ENCODE measurements at regions not wholly inside any gene's neighbourhood (a gene's known extent, or its start where the extent isn't known, plus 50 kb on each side); places are given as distances from the start of the nearest gene placed in this dataset.

- H3K27ac ChIP-seq (ENCODE audit: low read depth, low read length): no peak overlapping the region
- H3K36me3 Mint-ChIP-seq: no peaks in the 10 kb centered on the region
- H3K36me3 ChIP-seq (ENCODE audit: control insufficient read depth in 2 of 3, insufficient read depth in 3 of 3, low read length in 3 of 3): no peaks in the 10 kb centered on the region
- no peak for DNase-seq
- no peaks in the 10 kb centered on the region for H3K4me1 ChIP-seq (ENCODE audit: control insufficient read depth in 2 of 2, insufficient read depth in 2 of 2, low read length in 2 of 2)
- H3K27me3 Mint-ChIP-seq: peaks cover 0 to 20% (median 15%) of the 10 kb centered on the region in 5 donors
- H3K27ac Mint-ChIP-seq: no peak overlapping the region
- POLR2A ChIA-PET: no interaction called here
- no peak for ATAC-seq
- H3K9me3 ChIP-seq (ENCODE audit: control insufficient read depth in 2 of 3, low read length in 3 of 3): no peaks in the 10 kb centered on the region
- H3K4me3 ChIP-seq (ENCODE audit: low read length): no peak overlapping the region
- CTCF ChIA-PET: interaction anchor here (0.6 kb wide), 1 partner anchor 804 kb away, joined by 3 read pairs; no protein-coding TSS in a partner anchor
- no peak overlapping the region for H3K4me3 Mint-ChIP-seq
- no peaks in the 10 kb centered on the region for H3K4me1 Mint-ChIP-seq
- intact Hi-C loops (cut with micrococcal nuclease): no loop called here
- peaks cover 0 to 3% (median 0%) of the 10 kb centered on the region in 11 donors for H3K9me3 Mint-ChIP-seq
- no peaks in the 10 kb centered on the region for H3K27me3 ChIP-seq (ENCODE audit: control insufficient read depth in 2 of 2, insufficient read depth in 2 of 2, low read length in 2 of 2)
Measured at GRCh38 chr10:2427412-2427811, 639.9 kb upstream of the PFKP start.

GRCh38 chr10:2425320-2425719 lies 642.0 kb upstream of the PFKP start:
- H3K27ac Mint-ChIP-seq: no peak overlapping the region
- intact Hi-C loops (cut with micrococcal nuclease): no loop called here
- no peaks in the 10 kb centered on the region for H3K9me3 ChIP-seq (ENCODE audit: control insufficient read depth in 2 of 3, low read length in 3 of 3)

GRCh38 chr10:2414562-2414961 lies 652.8 kb upstream of the PFKP start:
- no peak overlapping the region for H3K4me3 Mint-ChIP-seq
- ATAC-seq (no peak), DNase-seq (no peak)
- no peaks in the 10 kb centered on the region for H3K36me3 Mint-ChIP-seq
- Histone ChIP-seq H3K4me3 (ENCODE audit: low read length) (no peak overlapping the region), H3K36me3 (ENCODE audit: control insufficient read depth in 2 of 3, insufficient read depth in 3 of 3, low read length in 3 of 3) (no peaks in the 10 kb centered on the region), H3K27ac (ENCODE audit: low read depth, low read length) (no peak overlapping the region), H3K9me3 (ENCODE audit: control insufficient read depth in 2 of 3, low read length in 3 of 3) (no peaks in the 10 kb centered on the region), H3K27me3 (ENCODE audit: control insufficient read depth in 2 of 2, insufficient read depth in 2 of 2, low read length in 2 of 2) (no peaks in the 10 kb centered on the region), H3K4me1 (ENCODE audit: control insufficient read depth in 2 of 2, insufficient read depth in 2 of 2, low read length in 2 of 2) (no peaks in the 10 kb centered on the region)
- POLR2A ChIA-PET: no interaction called here
- intact Hi-C loops (cut with micrococcal nuclease): no loop called here
- H3K4me1 Mint-ChIP-seq: no peaks in the 10 kb centered on the region
- peaks cover 0 to 6% (median 4%) of the 10 kb centered on the region in 11 donors for H3K9me3 Mint-ChIP-seq
- no peak overlapping the region for H3K27ac Mint-ChIP-seq
- peaks cover 0 to 5% (median 3%) of the 10 kb centered on the region in 5 donors for H3K27me3 Mint-ChIP-seq
- CTCF ChIA-PET: no interaction called here

More at GRCh38 chr10:2425320-2425719, 642.0 kb upstream of the PFKP start:
- H3K36me3 ChIP-seq (ENCODE audit: control insufficient read depth in 2 of 3, insufficient read depth in 3 of 3, low read length in 3 of 3): no peaks in the 10 kb centered on the region
- Mint-ChIP-seq H3K4me1 (no peaks in the 10 kb centered on the region), H3K36me3 (no peaks in the 10 kb centered on the region), H3K27me3 (peaks cover 0 to 18% (median 15%) of the 10 kb centered on the region in 5 donors), H3K9me3 (peaks cover 0 to 3% (median 0%) of the 10 kb centered on the region in 11 donors), H3K4me3 (no peak overlapping the region)
- ChIA-PET CTCF (no interaction called here), POLR2A (no interaction called here)
- no peak overlapping the region for H3K4me3 ChIP-seq (ENCODE audit: low read length)
- H3K27me3 ChIP-seq (ENCODE audit: control insufficient read depth in 2 of 2, insufficient read depth in 2 of 2, low read length in 2 of 2): no peaks in the 10 kb centered on the region
- DNase-seq (no peak), ATAC-seq (no peak)
- H3K4me1 ChIP-seq (ENCODE audit: control insufficient read depth in 2 of 2, insufficient read depth in 2 of 2, low read length in 2 of 2): no peaks in the 10 kb centered on the region
- no peak overlapping the region for H3K27ac ChIP-seq (ENCODE audit: low read depth, low read length)

- Histone ChIP-seq H3K27me3 (ENCODE audit: control insufficient read depth in 2 of 2, insufficient read depth in 2 of 2, low read length in 2 of 2) (no peaks in the 10 kb centered on the region), H3K27ac (ENCODE audit: low read depth, low read length) (no peak overlapping the region), H3K9me3 (ENCODE audit: control insufficient read depth in 2 of 3, low read length in 3 of 3) (no peaks in the 10 kb centered on the region), H3K36me3 (ENCODE audit: control insufficient read depth in 2 of 3, insufficient read depth in 3 of 3, low read length in 3 of 3) (no peaks in the 10 kb centered on the region), H3K4me1 (ENCODE audit: control insufficient read depth in 2 of 2, insufficient read depth in 2 of 2, low read length in 2 of 2) (no peaks in the 10 kb centered on the region), H3K4me3 (ENCODE audit: low read length) (no peak overlapping the region)
- ATAC-seq (no peak), DNase-seq (no peak)
- no peak overlapping the region for H3K27ac Mint-ChIP-seq
- intact Hi-C loops (cut with micrococcal nuclease): no loop called here
- H3K27me3 Mint-ChIP-seq: peaks cover 0 to 5% (median 3%) of the 10 kb centered on the region in 5 donors
- CTCF ChIA-PET: no interaction called here
- H3K4me3 Mint-ChIP-seq: no peak overlapping the region
- H3K9me3 Mint-ChIP-seq: peaks cover 0 to 6% (median 4%) of the 10 kb centered on the region in 11 donors
- no peaks in the 10 kb centered on the region for H3K36me3 Mint-ChIP-seq
- POLR2A ChIA-PET: no interaction called here
- no peaks in the 10 kb centered on the region for H3K4me1 Mint-ChIP-seq
Measured at GRCh38 chr10:2414039-2414438, 653.3 kb upstream of the PFKP start.

GRCh38 chr10:2410049-2410448 lies 657.3 kb upstream of the PFKP start:
- no peak for ATAC-seq
- H3K4me3 Mint-ChIP-seq: no peak overlapping the region
- H3K9me3 Mint-ChIP-seq: peaks cover 0 to 6% (median 4%) of the 10 kb centered on the region in 11 donors
- no peak overlapping the region for H3K27ac Mint-ChIP-seq
- H3K4me1 ChIP-seq (ENCODE audit: control insufficient read depth in 2 of 2, insufficient read depth in 2 of 2, low read length in 2 of 2): no peaks in the 10 kb centered on the region
- intact Hi-C loops (cut with micrococcal nuclease): no loop called here
- H3K36me3 Mint-ChIP-seq: no peaks in the 10 kb centered on the region
- POLR2A ChIA-PET: no interaction called here
- peaks cover 0 to 18% (median 0%) of the 10 kb centered on the region in 5 donors for H3K27me3 Mint-ChIP-seq
- no peak for DNase-seq
- CTCF ChIA-PET: no interaction called here
- no peaks in the 10 kb centered on the region for H3K27me3 ChIP-seq (ENCODE audit: control insufficient read depth in 2 of 2, insufficient read depth in 2 of 2, low read length in 2 of 2)
- H3K4me1 Mint-ChIP-seq: no peaks in the 10 kb centered on the region
- H3K4me3 ChIP-seq (ENCODE audit: low read length): no peak overlapping the region
- no peaks in the 10 kb centered on the region for H3K9me3 ChIP-seq (ENCODE audit: control insufficient read depth in 2 of 3, low read length in 3 of 3)
- H3K27ac ChIP-seq (ENCODE audit: low read depth, low read length): no peak overlapping the region
- no peaks in the 10 kb centered on the region for H3K36me3 ChIP-seq (ENCODE audit: control insufficient read depth in 2 of 3, insufficient read depth in 3 of 3, low read length in 3 of 3)

- ChIA-PET CTCF (no interaction called here), POLR2A (no interaction called here)
- Histone ChIP-seq H3K4me3 (ENCODE audit: low read length) (no peak overlapping the region), H3K36me3 (ENCODE audit: control insufficient read depth in 2 of 3, insufficient read depth in 3 of 3, low read length in 3 of 3) (no peaks in the 10 kb centered on the region), H3K9me3 (ENCODE audit: control insufficient read depth in 2 of 3, low read length in 3 of 3) (no peaks in the 10 kb centered on the region), H3K27me3 (ENCODE audit: control insufficient read depth in 2 of 2, insufficient read depth in 2 of 2, low read length in 2 of 2) (no peaks in the 10 kb centered on the region), H3K4me1 (ENCODE audit: control insufficient read depth in 2 of 2, insufficient read depth in 2 of 2, low read length in 2 of 2) (no peaks in the 10 kb centered on the region), H3K27ac (ENCODE audit: low read depth, low read length) (no peak overlapping the region)
- no peak overlapping the region for H3K4me3 Mint-ChIP-seq
- intact Hi-C loops (cut with micrococcal nuclease): no loop called here
- DNase-seq: no peak
- no peak overlapping the region for H3K27ac Mint-ChIP-seq
- no peaks in the 10 kb centered on the region for H3K36me3 Mint-ChIP-seq
- ATAC-seq: no peak
- peaks cover 0 to 12% (median 3%) of the 10 kb centered on the region in 5 donors for H3K27me3 Mint-ChIP-seq
- no peaks in the 10 kb centered on the region for H3K4me1 Mint-ChIP-seq
- H3K9me3 Mint-ChIP-seq: peaks cover 0 to 5% (median 0%) of the 10 kb centered on the region in 11 donors
Measured at GRCh38 chr10:2401459-2401858, 664.1 kb upstream of the ADARB2 start.

GRCh38 chr10:2399482-2399881 lies 662.2 kb upstream of the ADARB2 start:
- ATAC-seq (no peak), DNase-seq (no peak)
- Histone ChIP-seq H3K27me3 (ENCODE audit: control insufficient read depth in 2 of 2, insufficient read depth in 2 of 2, low read length in 2 of 2) (no peaks in the 10 kb centered on the region), H3K27ac (ENCODE audit: low read depth, low read length) (no peak overlapping the region), H3K9me3 (ENCODE audit: control insufficient read depth in 2 of 3, low read length in 3 of 3) (no peaks in the 10 kb centered on the region), H3K4me1 (ENCODE audit: control insufficient read depth in 2 of 2, insufficient read depth in 2 of 2, low read length in 2 of 2) (no peaks in the 10 kb centered on the region), H3K36me3 (ENCODE audit: control insufficient read depth in 2 of 3, insufficient read depth in 3 of 3, low read length in 3 of 3) (no peaks in the 10 kb centered on the region), H3K4me3 (ENCODE audit: low read length) (no peak overlapping the region)
- peaks cover 0 to 4% (median 3%) of the 10 kb centered on the region in 5 donors for H3K27me3 Mint-ChIP-seq
- H3K9me3 Mint-ChIP-seq: peaks cover 0 to 5% (median 0%) of the 10 kb centered on the region in 11 donors
- peak overlapping the region in 1 of 9 donors; percentile 1 for H3K27ac Mint-ChIP-seq
- no peaks in the 10 kb centered on the region for H3K36me3 Mint-ChIP-seq
- POLR2A ChIA-PET: no interaction called here
- no peaks in the 10 kb centered on the region for H3K4me1 Mint-ChIP-seq
- no peak overlapping the region for H3K4me3 Mint-ChIP-seq
- CTCF ChIA-PET: no interaction called here
- intact Hi-C loops (cut with micrococcal nuclease): no loop called here

Measured in naive thymus-derived CD4-positive, alpha-beta T cell (primary cell).